Uterus (tissue), 3 donors: ENCODE measurements at regions not wholly inside any gene's neighbourhood (a gene's known extent, or its start where the extent isn't known, plus 50 kb on each side); places are given as distances from the start of the nearest gene placed in this dataset.

Experiments
- DNase-seq, 2 donors: peaks; one replicate each; pipeline ENCODE4 v3.0.0-alpha.2; 2019 to 2020
- H3K27ac ChIP-seq, 2 donors: fragments of 200-600 bp; sonication (generic); 1 replicate in 1 of 2; 2 replicates in 1 of 2; pipeline ENCODE4 v1.5.1; 2016 to 2018
- H3K27me3 ChIP-seq, 2 donors: fragments of 200-600 bp; sonication (generic); one replicate each; pipeline ENCODE4 v1.5.1; 2018 to 2019; ENCODE audit warnings: control low read depth in 1 of 2
- H3K36me3 ChIP-seq, 2 donors: fragments of 200-600 bp; sonication (generic); one replicate each; pipeline ENCODE4 v1.5.1; 2019; ENCODE audit warnings: control low read depth in 1 of 2
- H3K4me1 ChIP-seq, 2 donors: fragments of 200-600 bp; sonication (generic); one replicate each; pipeline ENCODE4 v1.5.1; 2018 to 2019; ENCODE audit warnings: control low read depth in 1 of 2
- H3K4me3 ChIP-seq, 2 donors: fragments of 200-600 bp; sonication (generic); 1 replicate in 1 of 2; 2 replicates in 1 of 2; pipeline ENCODE4 v1.5.1; 2018 to 2019; ENCODE audit warnings: mild to moderate bottlenecking in 1 of 2
- H3K9me3 ChIP-seq, 2 donors: fragments of 200-600 bp; sonication (generic); one replicate each; pipeline ENCODE4 v1.5.1; 2019; ENCODE audit warnings: control low read depth in 1 of 2
- CTCF ChIP-seq, 4 experiments: fragments of 200-600 bp in 2 of 4; fragments of 450-650 bp in 2 of 4; sonication (generic) in 2 of 4; IDR thresholded peaks; one replicate each; pipeline ENCODE4 v1.5.1; 2016 to 2019; ENCODE audit warnings: antibody characterized with exemption in 4 of 4, mild to moderate bottlenecking in 2 of 4, moderate library complexity in 1 of 4
- POLR2A ChIP-seq, 2 donors: fragments of 450-650 bp; IDR thresholded peaks; one replicate each; pipeline ENCODE4 v1.6.1; 2016; ENCODE audit warnings: antibody characterized with exemption in 2 of 2, mild to moderate bottlenecking in 1 of 2, moderate library complexity in 1 of 2
- intact Hi-C: fragments of 100-400 bp; cut with DNase I; formaldehyde crosslinking; loops from one replicate; pipeline ENCODE4 v1.15.1; 2023; ENCODE audit warnings: low total_unique reads
- donor health status: DM: yes; HTN: yes; CAD: no.

DNA sequence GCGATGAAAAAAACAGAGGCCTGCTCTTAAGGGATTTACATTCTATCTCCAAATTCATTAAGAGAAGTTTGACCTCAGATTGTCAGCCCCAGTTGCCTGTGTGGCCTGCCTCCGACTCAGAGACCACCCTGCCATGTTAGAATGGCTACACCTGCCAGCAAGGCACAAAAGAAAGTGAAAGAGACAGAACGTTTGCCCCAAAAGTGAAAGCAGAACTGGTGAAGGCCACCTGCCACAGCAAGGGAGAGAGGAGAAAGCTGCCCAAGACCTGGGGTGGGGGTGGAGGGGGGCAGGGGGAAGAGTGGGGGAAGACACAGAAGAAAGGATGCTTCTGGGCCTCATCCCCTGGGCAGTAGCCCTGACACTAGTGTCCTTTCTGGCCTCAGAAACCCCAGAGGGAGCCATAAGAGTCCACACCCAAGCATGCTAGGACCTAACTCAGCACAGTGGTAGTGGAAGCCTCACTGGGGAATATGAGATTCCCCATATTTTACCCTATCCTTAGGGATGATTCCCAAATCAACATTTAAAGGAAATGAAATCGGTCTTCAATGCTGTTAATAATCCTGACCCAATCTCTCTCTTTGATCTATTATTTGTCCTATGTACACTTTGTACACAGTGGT lies 389.7 kb downstream of the TXNL1 start:
- Histone ChIP-seq H3K36me3 (no peaks in the 10 kb centered on the region), H3K9me3 (no peaks in the 10 kb centered on the region), H3K4me3 (no peak overlapping the region), H3K27me3 (no peaks in the 10 kb centered on the region), H3K27ac (no peak overlapping the region), H3K4me1 (no peaks in the 10 kb centered on the region)
- intact Hi-C loops, result no loop called here
- no peak for DNase-seq
- TF ChIP-seq POLR2A (IDR thresholded peaks at IDR 0.05) (no peak), CTCF (IDR thresholded peaks at IDR 0.05) (no peak)

DNA sequence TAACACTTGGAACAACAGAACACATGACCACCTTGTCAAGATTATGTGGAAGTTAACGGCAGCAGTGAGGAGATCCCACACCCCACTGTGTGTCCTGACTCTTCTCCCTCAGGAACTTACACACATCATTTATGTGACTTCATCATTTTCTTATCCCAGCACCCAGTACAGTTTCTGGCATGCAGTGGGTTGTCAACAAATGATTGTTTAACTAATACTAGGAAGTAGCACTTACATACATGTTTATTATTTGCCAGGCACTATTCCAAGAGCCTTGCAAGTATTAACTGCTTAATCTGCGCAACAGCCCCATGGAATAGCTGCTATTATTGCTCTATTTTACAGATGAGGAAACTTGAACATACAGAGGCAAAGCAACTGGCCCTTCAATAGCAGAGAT lies 391.5 kb downstream of the TXNL1 start:
- TF ChIP-seq CTCF (IDR thresholded peaks at IDR 0.05), result no peak
- TF ChIP-seq POLR2A (IDR thresholded peaks at IDR 0.05), result no peak
- H3K4me3 ChIP-seq, result no peak overlapping the region
- H3K27me3 ChIP-seq, result no peaks in the 10 kb centered on the region
- no peak for DNase-seq
- H3K9me3 ChIP-seq, result no peaks in the 10 kb centered on the region
- intact Hi-C loops, result no loop called here
- H3K4me1 ChIP-seq, result no peaks in the 10 kb centered on the region
- H3K36me3 ChIP-seq, result no peaks in the 10 kb centered on the region
- no peak overlapping the region for H3K27ac ChIP-seq

DNA sequence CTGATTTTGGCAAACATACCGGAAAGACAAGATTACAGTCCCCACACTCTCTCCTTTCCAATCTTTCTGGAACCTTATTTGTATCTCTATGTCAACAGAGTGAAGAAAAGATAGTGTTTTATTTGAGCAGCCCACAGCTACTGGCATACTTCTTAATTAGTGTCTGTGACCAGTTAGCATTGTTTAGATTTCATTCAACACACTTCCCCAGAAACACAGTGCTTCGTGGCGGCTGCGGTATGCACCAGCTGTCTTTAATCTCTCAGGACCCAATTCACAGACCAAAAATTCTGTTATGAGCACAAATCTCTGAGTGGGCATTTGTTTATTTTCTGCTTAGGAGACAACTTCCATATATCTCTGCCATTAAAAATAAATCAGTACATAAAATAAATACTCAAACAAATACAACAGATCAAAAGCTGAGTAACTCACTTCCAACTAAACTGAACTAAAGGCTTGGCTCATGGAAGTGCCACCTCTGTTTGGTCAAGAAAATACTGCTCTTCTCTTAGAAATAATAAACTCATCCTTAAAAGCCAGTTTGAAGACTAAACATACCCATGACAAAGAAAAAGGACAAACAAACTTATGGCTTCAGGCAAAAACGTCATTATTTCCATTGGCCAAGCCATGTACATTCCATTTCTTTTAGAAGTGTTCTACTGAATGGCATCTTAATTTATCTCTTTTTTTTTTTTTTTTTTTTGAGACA lies 392.4 kb downstream of the TXNL1 start:
- Histone ChIP-seq H3K9me3 (no peaks in the 10 kb centered on the region), H3K27ac (peak overlapping the region; percentile 0 to 3), H3K4me3 (no peak overlapping the region), H3K36me3 (no peaks in the 10 kb centered on the region), H3K27me3 (no peaks in the 10 kb centered on the region), H3K4me1 (no peaks in the 10 kb centered on the region)
- DNase-seq, result no peak
- TF ChIP-seq POLR2A (IDR thresholded peaks at IDR 0.05) (no peak), CTCF (IDR thresholded peaks at IDR 0.05) (no peak)
- intact Hi-C loops, result no loop called here

- DNase-seq, result no peak
- Histone ChIP-seq H3K36me3 (no peaks in the 10 kb centered on the region), H3K4me1 (no peaks in the 10 kb centered on the region), H3K27me3 (no peaks in the 10 kb centered on the region), H3K27ac (no peak overlapping the region), H3K4me3 (no peak overlapping the region), H3K9me3 (no peaks in the 10 kb centered on the region)
- no peak for TF ChIP-seq CTCF (IDR thresholded peaks at IDR 0.05)
- no peak for TF ChIP-seq POLR2A (IDR thresholded peaks at IDR 0.05)
- intact Hi-C loops, result no loop called here
Measured at GRCh38 chr18:56240405-56240804, 398.0 kb downstream of the TXNL1 start.

- no peaks in the 10 kb centered on the region for H3K27me3 ChIP-seq
- intact Hi-C loops, result no loop called here
- TF ChIP-seq POLR2A (IDR thresholded peaks at IDR 0.05), result no peak
- no peak for TF ChIP-seq CTCF (IDR thresholded peaks at IDR 0.05)
- H3K9me3 ChIP-seq, result no peaks in the 10 kb centered on the region
- no peaks in the 10 kb centered on the region for H3K36me3 ChIP-seq
- no peak overlapping the region for H3K27ac ChIP-seq
- H3K4me1 ChIP-seq, result no peaks in the 10 kb centered on the region
- no peak for DNase-seq
- H3K4me3 ChIP-seq, result no peak overlapping the region
Measured at GRCh38 chr18:56238576-56238975, 399.8 kb downstream of the TXNL1 start.
